GM19463 (cell line): ENCODE measurements at regions not wholly inside any gene's neighbourhood (a gene's known extent, or its start where the extent isn't known, plus 50 kb on each side); places are given as distances from the start of the nearest gene placed in this dataset.

Source experiments
- ATAC-seq: cut with Tn5 transposase; IDR thresholded peaks from one replicate; pipeline ENCODE4 v1.9.1; 2021; ENCODE audit warnings: mild to moderate bottlenecking, moderate library complexity; ENCODE audit not compliant: unreplicated experiment

DNA sequence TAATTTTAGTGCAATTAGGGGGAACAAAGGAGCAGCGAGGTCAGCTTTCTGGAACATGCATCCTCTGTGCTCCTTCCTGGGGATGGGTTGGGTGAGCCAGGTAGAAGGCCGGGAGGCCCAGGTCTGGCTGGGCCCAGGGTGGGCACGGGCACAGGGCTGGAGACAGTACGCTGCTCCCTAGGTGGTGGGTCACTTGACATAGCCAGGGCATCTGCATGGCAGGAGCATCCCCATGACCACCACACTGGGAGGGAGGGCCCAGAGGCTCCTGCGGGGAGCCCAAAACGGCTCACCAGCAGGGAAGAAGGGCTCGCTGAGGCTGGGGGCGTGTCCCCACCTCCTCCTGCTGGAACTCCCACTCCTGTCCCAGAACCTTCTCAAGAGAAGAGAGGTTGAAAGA, 216.8 kb downstream of the NXNL2 start:
- ATAC-seq, result no peak

- no peak for ATAC-seq
These were observed 218.9 kb downstream of the NXNL2 start for GRCh38 chr9:88753691-88754367.

GRCh38 chr9:88754452-88754851, 219.5 kb downstream of the NXNL2 start:
- ATAC-seq, result no peak

DNA sequence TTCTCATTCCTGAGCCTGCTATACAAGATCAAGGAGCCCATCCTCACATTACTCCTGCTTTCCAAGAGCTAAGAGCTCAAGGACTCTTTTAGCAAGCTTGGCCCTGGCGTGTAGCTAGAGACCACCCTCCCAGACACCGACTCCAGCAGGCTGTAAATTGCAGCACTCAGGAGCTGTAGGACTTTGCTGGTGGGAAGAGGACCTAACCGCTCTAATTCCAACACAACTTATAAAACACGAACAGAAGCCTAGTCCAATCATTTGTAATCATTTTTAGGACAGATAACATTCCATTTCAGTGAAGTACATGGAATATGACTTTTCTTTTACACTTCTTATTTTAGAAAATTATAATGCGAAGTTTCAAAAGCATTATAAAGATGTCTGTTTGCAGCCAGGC, 219.9 kb downstream of the NXNL2 start:
- no peak for ATAC-seq

GRCh38 chr9:88757406-88758010, 222.5 kb downstream of the NXNL2 start:
- ATAC-seq, result no peak

DNA sequence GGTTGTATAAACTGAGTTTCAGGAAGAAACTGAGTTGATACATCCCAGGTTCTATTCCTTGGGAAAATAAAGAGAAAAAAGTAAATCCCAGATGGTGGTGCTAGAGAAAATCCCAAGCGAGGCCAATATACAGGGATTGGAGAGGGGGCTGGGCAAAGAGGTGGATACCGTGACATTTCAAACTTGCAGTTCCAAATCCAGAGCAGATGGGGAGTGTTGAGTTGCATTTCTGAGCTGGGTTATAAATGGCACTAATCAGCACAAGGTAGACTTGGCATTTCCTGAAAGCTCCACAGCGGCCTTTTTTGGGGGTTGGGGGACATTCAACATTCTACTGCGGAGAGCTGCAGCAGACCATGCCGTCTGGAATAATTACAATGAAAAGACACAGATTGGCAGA, 224.4 kb downstream of the NXNL2 start:
- ATAC-seq, result no peak

DNA sequence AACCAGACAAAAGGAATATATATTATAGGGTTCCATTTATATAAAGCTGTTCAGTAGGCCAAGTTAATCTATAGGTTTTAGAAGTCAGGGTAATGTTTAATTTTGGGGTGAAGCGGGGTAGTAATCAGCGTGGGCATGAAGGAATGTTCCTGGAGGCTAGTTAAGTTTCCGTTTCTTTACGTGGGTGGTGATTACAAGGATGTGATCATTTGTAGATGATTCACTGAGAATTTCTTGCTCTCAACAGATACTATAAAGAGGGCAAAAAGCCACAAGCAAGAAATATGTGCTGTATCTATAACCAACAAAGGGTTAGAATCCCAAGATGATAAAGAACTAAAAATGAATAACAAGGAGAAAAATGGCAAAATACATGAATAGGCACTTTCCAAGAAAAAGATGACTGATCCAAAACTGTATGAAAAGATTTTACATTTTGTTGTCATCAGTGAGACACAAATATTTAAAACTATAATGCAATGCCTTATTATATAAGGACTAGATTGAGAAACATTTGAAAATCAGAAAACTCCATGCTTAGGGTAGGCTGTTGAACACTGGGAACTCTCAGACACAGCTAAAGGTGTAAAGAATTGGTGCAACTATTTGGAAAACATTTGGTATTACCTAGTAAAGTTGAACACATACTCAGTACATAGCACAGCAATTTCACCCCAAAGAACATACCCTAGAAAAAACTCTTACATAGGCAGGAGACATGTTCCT, 224.3 kb upstream of the S1PR3 start:
- no peak for ATAC-seq

DNA sequence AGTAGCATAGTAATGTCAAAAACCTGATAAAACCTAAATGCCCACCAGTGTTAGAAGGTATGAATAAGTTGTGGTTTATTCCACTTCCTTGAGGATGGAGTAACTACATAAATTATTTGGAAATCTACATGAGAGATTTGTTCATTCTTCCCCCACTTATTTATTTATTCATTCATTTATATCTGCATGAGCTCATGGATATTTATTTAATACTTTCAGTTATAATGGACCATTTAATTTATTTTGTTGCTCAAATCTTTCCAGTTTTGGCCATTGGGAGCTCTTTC, 223.8 kb upstream of the S1PR3 start:
- ATAC-seq, result no peak

DNA sequence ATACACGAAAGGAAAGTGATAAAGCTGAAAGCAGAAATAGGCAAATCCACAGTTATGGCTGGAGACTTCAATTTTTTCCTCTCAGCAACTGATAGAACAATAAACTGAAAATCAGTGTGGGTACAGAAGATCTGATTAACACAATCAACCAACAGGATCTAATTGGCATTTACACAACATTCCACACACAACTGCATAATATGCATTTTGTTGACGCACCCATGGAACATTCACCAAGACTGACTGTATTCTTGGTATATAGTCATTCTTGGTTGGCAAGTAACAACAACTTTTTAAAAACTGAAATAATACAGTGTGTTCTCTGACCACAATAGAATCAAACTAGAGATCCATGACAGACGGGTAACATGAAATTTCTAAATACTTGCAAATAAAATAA, 218.7 kb upstream of the S1PR3 start:
- no peak for ATAC-seq

GRCh38 chr9:88773126-88773525, 218.1 kb upstream of the S1PR3 start:
- ATAC-seq, result no peak

DNA sequence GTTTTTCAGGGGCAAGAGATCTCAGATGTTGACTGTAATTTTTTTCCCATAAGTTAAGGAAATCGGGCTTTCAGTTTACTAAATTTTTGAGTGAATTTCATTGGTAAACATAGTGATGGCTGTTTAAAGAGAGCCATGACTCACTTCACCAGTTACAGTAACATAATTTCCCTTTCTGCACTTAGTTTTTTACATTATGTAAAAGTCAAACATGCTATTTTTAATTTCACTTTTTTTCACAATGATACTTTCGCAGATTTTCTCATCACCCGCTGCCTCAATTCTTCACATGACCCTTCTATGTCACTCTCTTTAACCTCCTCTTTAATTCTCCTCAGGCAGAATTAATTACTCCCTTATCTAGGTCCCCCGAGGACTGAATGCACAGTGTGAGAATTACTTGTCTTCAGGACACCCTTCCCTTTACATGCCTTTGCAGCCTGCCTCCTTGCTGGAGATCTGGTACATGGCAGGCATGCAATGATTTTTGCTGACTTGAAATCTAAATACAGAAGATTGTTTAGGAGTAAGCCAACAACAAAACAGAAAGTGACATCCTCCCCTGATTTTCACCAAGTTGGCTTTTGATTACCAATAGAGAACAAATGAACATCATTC, 217.5 kb upstream of the S1PR3 start:
- ATAC-seq, result no peak

GRCh38 chr9:88775037-88775471, 216.2 kb upstream of the S1PR3 start:
- no peak for ATAC-seq

DNA sequence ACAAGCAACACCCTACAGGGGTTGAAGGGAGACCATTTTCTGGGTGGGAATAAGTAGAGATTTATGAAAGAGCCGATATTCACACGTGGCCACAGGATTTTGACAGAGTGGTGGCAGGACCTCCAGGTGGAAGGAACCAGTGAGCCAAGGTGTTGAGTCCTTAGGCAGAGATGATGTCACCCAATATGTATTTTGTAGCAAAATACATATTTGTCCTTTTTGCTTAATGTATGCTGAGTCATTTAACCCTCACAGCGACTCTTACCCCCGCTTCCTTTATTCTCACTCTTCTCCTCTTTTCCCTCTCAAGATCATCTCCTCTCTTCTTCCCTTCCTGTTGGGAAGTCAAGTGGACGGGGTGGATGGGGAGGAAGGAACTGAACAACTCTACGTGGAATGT, 215.7 kb upstream of the S1PR3 start:
- ATAC-seq, result no peak

- no peak for ATAC-seq
These were observed 215.3 kb upstream of the S1PR3 start for GRCh38 chr9:88775966-88776365.

DNA sequence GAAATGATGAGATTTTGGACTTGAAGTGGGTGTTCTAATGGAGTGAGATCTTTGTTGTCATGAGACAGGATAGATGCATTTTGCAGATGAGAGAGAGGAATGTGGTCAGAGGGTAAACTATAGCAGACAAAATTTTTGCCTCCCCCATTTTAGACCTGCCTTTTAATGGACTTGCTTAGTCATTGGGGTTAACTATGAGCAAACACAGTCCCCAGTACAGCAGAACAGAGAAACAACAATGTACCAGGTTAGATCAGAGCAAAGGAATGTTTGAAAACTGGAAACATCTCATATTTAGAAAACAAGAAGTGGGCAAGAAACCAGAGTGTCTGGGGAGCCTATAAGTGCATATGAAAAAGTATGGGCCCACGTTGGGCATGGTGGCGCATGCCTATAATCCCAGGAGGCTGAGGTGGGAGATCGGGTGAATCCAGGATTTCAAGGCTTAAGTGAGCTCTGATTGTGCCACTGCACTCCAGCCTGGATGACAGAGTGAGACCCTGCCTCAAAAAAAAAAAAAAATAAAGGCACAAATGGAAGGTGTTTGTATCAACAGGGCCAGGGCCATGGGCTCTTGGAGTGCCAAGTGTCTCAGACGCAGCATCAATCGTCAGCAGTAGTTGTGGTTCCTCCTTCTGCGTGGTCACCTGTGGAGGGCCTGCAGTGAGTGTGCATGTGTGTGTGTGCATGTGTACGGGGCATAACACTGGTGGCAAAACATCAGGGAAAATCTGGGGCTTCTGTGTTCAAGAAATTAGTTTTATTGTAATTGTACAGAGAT, 214.4 kb upstream of the S1PR3 start:
- ATAC-seq, result no peak

- ATAC-seq, result no peak
These were observed 213.6 kb upstream of the S1PR3 start for GRCh38 chr9:88777498-88778312.

GRCh38 chr9:88781628-88782391, 209.5 kb upstream of the S1PR3 start:
- ATAC-seq, result no peak

- ATAC-seq, result no peak
These were observed 208.1 kb upstream of the S1PR3 start for GRCh38 chr9:88782931-88783710.

GRCh38 chr9:88783711-88784083, 207.6 kb upstream of the S1PR3 start:
- ATAC-seq, result no peak
